Suppressor macrophage (primary cell): ENCODE measurements at regions not wholly inside any gene's neighbourhood (a gene's known extent, or its start where the extent isn't known, plus 50 kb on each side); places are given as distances from the start of the nearest gene placed in this dataset.

ENCODE experiments used
- DNase-seq, 4 experiments: peaks; one replicate each; pipeline ENCODE4 v3.0.0-alpha.2; 2020 to 2022

DNA sequence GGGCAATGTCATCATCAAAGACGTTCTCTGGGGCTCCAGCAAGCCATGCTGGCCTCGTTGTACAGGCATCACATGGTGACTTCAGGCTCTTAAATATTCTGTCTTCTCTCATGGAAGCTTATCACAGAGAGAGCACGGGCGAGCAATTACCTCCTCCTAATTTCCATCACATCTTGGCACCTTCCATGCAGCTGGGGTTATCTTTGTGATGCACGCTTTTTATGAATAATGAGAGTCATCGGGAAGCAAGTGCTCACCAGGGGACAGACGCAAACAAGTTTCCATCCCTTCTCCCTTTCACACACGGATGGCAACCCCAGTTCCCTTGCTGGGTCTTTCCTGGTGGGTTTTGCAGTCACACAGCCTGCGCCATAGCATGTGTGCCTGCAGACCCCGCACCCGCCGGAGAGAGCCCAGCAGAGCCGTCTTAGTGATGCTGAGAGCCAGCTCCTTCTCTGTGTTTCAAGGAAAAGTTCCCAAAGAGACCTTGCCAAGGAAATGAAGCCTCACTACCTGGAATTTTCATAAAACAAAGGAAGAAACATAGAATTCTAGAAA is 116.3 kb upstream of the AFDN start:
- no peak for DNase-seq

DNA sequence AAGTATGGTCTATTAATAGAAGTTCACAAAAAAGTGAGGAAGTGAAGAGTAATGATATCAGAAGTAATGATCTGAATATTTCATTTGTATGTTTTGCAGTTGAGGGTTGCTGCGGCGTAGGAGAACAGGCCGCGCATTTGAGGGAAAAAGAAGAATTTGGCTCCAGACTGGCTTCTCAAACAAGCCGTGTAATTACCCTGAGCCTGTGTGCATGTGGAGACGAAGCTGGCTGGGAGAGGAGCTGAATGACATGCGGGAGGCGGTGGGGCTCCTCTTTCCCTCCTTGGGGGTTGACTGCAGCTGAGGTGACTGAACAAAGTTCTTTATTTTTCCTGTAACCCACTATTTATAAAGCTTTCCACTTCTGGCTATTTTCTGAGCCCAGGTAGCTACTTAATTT is 115.5 kb upstream of the AFDN start:
- no peak for DNase-seq

DNA sequence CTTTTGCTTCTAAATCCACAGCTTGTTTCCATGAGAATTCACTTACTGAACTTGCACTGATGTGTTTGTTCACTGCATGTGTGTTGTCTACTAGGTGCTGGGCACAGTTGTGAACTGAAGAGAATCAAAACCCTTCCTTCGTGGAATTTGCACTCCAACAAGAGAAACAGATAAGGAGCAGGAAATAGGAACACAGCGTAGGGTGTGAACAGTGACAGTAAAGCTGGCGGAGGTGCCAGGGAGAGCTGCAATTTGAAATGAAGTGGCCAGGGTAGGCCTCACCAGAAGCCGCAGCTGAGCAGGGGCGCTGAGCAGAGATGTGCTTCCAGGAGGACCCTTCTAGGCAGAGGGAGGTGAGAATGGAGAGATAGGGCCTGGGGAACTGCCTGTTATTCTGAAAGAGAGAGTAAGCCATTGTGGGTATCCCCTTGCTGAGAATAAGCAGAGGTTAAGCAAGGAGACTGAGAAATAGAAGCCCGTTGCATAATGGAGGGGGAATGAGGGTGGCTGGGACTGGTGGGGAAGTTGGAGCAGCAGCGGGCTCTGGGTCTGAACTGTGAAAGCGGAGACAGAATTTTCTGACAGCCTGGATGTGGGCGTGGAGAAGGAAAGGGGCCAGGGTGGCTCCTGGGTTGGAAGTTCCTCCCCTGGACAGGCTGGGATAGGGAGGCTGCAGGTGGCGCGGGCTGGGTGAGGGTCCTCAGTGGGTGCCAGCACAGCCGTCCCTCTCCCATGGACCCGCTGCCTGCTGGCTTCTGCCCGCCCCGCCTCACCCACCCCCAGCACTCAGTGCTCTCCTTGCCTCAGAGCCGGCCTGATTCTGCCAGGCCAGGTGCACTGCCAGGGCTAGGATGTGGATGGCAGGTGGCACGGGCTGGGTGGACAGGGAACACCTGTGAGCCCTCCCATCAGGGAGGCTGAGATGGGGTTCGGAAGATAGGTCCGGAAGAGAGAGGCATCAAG is 114.7 kb upstream of the AFDN start:
- peak in 3 of 4 experiments; percentile 9 to 35 (median 15) for DNase-seq

GRCh38 chr6:167712731-167713475 is 113.8 kb upstream of the AFDN start:
- no peak for DNase-seq

DNA sequence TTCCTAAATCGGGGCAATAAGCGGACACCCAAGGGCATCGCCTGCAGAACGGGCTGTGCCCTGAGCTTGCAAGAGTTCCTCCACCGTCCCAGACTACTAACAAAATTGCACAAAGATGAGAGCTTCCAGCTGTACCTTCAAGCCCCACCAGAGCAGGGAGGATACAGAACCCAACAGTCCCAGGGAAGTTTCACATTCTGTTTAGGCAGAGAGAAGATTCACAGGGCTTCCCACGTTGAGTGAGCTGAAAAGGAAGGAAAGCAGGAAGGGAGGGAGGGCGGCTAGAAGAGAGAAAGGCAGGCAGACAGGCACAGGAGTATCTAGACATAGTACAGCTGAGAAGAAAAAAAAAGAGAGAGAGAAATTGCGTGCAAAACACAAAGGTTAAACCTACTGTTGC is 112.6 kb upstream of the AFDN start:
- no peak for DNase-seq

GRCh38 chr6:167717455-167717854 is 109.3 kb upstream of the AFDN start:
- no peak for DNase-seq

- no peak for DNase-seq
These were observed 108.8 kb upstream of the AFDN start for GRCh38 chr6:167717867-167718266.

DNA sequence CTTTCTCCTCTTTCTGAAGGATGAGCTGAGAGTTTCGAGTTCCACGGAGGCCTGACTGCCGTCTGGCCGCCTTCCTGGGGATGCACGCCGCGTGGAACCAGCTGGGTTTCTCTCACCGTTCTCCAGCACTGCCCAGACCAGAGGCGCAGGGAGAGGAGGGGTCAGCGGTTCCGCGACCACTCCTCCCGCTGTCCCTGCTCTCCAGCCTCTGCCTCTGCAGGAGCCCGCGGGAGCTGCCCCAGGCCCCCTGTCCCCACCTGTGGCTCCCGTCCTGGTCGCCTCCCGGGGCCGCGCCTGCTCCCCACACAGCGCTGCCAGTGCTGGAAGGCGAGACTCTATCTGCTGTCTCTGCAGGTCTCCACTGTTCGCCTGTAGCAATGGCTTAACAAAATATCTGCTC is 106.8 kb upstream of the AFDN start:
- no peak for DNase-seq

GRCh38 chr6:167720456-167721285 is 106.0 kb upstream of the AFDN start:
- DNase-seq: no peak

DNA sequence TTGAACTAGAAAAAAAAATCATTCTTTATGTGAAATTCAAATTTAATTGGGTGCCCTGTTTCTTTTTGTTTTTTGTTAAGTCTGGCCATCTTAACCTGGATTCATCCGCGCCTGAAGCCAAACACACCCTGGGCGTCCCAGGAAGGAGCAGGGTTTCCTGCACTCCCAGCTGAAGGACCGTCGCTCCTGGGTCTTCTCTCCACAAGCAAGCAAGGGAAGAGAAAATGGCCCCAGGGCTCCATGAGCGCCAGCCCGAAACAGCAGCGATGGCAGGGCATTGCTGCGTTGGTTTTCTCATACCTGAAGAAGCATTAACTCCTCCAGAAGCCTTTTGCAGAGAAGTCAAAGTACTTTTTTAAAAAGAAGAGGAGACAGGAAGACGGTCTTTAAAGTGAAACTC is 105.4 kb upstream of the AFDN start:
- DNase-seq: no peak

DNA sequence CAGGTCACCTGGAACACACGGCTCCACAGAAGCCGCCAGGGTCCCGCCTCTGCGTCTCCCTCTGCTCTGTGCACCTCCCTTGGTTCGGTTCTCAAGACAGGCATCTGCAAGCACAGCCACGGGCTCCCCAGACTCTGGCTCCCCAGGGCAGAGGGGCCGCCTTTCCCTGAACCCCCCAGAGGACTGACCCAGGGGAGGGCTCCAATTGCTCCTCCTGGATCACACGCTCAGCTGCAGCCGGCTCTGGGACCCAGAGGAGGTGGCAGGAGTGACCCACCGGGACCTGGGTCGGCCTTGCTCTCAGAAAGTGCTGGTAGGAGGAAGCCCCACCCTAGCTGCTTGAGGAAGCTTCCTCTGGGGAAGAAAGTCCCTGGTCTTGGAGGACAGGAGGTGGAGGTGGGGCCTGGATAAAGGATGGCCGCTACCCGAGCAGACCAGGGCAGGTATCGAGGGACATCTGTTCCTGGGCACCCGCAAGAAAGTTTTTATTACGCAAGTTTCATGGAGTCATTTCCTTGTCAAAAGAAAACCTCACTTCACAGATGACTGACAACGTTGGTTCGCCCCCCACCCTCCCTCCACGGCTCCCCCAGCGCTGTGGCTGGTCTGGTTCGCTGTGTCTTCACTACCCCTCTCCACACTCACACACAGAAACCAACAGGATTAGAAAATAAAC is 103.9 kb upstream of the AFDN start:
- DNase-seq: no peak

DNA sequence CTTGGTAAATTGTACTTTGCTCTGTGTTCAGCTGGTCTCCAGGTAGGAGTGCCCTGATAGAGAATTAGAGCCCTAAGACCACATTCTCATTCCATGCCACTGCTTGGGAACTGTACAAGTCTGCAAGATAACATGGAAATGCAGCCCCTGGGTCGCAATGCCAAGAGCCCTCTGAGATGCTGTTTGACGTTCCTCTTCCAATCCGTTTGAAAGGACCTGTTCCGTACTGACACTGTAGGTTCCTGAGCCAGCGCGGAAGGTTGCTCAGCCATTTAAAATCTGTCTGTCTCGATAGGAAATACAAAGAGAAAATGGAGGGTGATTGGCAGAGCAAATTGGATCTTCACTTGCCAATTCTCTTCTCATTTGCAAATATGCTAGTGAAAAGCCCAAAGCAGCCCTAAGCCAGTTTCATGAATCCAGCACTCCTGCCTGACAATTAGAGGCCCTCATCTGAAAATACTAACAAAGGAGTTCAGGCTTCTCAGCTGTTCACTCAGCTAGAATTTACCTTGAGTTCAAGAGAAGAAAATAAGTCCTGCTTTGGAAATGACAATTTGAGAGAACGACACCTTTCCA is 100.6 kb upstream of the AFDN start:
- no peak for DNase-seq

- no peak for DNase-seq
These were observed 96.3 kb upstream of the AFDN start for GRCh38 chr6:167730441-167730840.

DNA sequence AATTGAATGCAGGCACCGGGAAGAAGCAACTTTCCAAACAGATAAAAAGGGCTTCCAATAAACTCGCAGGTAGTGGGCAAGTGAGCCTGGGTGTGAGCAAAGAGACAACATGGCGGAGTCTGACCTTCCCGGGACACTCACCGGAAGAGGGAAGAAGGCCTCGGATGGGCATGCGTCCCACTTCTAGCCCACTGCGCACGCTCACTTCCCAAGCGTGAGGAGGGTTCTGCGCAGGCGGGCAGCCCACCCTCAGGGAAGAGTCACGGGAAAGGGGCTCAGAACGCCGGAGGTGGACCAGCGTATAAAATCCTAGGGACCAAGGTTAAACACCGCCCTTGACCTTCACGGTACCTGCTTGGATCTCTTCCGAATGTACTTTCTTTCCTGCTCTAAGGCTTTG is 95.5 kb upstream of the AFDN start:
- DNase-seq: no peak

DNA sequence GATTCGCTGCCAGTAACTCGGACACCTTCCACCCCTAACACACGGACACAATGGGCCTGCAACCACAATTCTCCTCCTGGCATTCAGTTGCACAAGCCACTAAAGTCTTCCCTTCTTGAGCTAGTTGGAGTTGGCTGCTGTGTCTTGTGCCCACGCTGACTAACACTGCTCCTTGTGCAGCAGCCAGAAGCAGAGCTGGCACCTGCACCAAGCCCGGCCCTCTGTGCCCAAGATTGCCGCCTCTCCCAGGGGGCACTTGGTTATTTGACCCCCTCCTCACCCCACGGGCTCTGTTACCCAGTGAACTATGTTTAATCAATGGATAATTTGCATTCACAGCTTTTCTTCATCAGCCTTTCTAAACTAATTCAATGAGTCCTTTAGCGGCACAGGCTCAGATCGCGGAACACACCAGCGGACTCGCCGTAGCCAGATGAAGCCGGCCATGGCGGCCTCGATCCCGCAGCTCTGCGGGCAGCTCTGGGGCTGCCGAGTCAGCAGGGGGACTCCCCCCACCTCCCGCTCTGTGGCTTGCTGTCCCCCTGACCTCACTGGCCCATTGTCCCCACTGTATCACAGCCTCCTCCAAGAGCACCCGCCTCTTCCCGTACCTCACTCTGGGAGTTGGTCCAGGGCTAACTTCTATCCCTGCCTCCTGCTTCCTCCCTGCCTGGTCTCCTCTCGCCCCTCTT is 94.8 kb upstream of the AFDN start:
- no peak for DNase-seq

DNA sequence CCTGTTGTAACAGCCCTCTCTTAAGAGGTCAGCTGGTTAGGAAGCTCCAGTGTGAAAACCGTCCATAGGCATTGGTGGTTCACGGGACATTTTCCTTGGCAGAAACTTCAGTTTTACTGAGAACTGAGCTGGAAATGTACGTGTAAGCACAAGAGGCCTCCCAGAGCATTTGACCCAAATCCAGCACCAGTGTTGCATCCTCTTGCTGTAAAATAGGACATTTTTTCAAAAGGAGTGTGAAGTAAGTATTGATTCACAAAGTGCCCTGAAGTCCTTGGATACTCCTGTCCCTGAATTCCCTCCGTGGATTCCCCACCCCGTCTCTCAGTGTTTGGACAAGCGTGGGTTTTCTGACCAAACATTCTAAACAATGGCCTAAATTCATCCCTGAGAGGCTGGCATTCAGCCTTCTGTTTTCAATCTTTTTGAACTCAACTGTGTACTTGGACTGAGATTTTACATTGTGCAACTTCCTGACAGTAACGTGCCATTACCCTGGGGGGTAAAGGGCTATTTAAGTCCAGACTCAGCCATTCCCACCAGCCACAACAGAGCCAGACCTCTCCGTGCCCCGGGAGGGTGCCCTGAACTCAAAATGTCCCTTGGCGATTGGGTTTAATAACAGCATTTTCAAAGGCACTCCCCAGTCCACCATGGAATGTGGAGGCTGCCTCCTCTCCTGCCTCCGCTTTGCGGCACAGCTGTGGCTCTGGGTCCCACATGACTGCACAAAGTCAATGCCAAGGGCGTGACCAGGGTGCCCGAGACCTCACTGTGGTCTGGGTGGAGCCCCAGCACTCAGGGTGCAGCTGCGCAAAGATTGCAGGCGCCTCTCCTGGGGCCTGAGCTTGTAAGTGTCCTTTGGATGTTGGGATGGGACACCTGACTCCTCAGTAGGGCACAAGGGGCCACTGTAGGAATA is 92.7 kb upstream of the AFDN start:
- DNase-seq: no peak

DNA sequence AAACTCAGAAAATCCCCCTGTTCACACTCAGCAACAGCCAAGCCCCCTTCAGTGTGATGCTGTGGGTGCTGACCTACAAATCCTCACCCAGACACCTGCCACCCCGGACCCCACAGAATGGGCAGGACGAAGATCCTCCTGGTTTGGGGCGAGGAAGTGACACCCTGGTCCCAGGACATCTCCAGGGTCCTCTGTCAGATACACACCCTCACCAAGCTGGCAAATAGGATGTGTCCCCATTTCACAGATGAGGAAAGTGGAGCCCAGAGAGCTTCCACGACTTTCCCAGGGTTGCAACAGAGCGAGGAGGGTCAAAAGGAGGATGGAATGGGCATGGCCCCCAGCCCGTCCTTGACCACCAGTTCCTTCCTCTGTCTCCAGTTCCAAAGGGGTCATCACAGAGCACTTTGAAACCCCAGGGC is 92.0 kb upstream of the AFDN start:
- no peak for DNase-seq

DNA sequence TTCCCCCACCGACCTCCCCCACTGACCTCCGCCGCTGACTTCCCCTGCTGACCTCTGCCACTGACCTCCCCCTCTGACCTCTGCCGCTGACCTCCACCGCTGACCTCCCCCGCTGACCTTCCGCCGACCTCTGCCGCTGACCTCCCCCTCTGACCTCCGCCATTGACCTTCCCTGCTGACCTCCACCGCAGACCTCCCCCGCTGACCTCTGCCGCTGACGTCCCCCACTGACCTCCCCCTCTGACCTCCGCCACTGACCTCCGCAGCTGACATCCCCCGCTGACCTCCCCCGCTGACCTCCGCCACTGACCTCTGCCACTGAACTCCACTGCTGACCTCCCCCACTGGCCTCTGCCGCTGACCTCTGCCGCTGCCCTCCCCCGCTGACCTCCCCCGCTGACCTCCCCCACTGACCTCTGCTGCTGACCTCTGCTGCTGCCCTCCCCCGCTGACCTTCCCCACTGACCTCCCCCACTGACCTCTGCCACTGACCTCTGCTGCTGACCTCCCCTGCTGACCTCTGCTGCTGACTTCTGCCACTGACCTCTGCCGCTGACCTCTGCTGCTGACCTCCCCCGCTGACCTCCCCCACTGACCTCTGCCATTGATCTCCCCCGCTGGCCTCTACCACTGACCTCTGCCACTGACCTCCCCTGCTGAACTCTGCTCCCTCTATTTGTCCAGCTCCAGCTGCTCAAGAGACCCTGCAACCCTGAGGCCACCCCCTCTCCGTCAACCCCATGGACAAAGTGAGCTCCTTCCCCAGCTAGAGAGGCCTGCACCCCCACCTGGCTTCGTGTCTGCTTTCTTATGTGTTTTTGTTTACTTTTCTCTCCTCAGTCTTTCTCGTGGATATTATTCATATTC is 91.4 kb upstream of the AFDN start:
- no peak for DNase-seq

- no peak for DNase-seq
These were observed 90.8 kb upstream of the AFDN start for GRCh38 chr6:167735951-167736288.
